GM19328 (cell line): ENCODE measurements at regions not wholly inside any gene's neighbourhood (a gene's known extent, or its start where the extent isn't known, plus 50 kb on each side); places are given as distances from the start of the nearest gene placed in this dataset.
"Not testable (repeated sequence)": the region's sequence is repeated elsewhere in the genome, so short reads cannot be mapped to it uniquely, and the experiment has no call there.

Experiments
- ATAC-seq: cut with Tn5 transposase; IDR thresholded peaks from one replicate; pipeline ENCODE4 v1.9.1; 2021; ENCODE audit warnings: mild to moderate bottlenecking, moderate library complexity; ENCODE audit not compliant: unreplicated experiment

DNA sequence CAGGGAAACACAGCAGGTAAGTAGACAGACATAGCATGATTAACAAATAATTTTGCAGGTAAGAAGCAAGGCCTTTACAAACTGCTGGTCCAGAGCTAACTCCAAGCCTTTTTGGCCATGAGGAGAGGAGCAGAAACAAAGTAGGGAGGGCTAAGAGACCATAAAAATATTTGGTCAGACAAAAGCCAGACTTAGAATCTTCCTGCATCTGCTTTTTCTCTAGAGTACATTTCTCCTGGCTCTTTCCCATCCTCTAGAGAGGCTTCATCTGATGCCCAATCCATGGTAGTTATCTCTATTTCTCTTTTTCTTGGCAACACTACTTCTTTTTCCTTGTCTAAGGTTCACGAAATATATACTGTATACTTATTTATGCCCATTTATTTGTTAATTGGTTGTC is 577.1 kb downstream of the PIK3C3 start:
- no peak for ATAC-seq

DNA sequence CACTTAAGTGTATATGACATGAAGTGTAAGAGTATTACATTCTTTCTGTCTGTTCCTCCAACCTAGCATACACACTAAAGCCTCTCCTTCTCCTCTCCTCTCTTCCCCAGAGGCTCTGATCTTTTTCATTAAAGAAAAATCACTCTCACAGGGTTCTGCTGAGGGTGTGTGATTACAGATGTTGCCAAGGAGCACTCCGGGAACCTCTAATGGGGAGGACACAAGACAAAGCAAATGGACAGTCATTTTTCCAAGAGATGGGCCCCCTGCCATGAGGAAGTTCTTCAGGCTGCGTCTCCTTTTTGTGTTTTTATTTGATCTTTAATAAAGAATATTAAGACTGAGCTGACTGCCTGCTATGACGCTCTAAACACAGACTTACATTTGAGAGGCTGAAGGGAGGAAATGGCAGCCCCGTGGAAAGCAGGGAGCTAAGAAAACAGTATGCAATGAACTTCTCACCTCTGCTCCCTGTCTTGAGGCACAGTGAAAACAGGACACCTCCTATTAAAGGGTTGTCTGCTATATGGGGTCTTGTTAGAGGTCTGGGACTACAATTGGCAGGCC is 578.1 kb downstream of the PIK3C3 start:
- no peak for ATAC-seq

DNA sequence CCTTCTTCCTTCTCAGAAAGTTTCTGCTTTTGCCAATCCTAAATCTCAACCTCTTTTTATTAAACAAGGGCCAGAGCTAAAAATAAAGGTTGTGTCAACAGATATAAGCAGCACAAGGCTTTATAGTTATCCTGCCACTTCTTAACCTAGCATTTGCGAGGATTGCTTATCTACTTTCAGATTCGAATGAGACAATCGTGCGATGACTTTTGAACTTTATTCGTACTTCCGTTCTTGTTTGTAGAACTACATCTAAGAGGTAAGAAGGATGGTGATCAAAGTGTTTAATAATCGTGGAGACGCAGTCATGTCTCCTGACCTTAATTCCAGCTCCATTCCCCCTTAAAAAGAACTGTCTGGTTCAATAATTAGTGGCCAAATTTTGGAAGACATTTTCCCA is 578.6 kb downstream of the PIK3C3 start:
- ATAC-seq: no peak

DNA sequence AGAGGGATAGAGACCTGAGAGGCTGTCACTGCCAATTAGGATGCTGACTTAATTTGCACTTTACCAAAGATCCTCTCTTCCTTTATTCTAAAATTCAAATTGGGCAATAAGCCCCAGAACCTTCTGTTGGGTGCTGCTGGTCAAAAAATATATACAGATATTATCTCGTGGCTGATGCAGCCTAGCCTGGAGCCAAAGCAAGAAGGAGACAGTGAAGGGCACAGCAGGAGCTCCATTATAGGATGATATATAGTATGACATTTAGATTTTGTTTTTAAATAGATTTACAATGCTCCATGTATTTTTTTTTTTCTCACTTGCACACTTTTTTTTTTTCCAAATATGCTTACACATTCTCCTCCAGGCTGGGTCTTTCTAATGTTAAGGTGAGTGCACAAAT is 579.3 kb downstream of the PIK3C3 start:
- ATAC-seq: no peak

DNA sequence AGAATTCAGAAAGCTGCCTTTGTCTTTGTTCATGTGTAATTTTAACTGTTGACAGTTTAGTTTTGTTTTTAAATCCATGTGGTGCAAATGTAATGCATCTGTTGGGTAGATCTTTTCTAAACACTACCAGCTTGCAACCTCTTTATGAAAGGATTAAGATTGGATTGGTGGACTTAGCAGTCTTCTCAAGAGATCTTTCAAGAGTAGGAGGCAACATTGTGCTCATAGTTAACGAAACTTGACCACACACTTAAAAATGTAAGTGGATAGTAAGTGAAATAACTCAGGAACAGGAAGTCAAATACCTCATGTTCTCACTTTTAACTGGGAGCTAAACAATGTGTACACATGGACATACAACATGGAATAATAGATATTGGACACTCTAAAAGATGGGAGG is 579.0 kb downstream of the RIT2 start:
- ATAC-seq: no peak

DNA sequence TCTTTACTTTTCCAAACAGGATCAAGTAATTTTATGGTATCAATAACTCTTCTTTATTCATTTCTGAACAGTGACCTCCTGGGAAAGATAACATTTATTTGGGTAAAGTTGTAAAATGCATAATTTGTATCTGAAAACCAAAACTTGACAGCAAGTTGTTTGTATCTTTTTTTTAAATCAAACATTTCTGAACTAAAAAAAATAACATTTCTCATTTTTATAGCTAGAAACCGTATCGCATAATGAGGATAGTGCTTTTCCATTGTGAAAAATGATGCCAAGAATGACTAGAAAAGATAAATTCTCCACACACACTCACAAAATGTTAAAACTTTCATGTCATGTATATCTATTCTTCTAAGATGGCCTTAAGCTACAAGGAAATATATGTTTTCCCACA is 578.2 kb downstream of the RIT2 start:
- ATAC-seq: no peak

DNA sequence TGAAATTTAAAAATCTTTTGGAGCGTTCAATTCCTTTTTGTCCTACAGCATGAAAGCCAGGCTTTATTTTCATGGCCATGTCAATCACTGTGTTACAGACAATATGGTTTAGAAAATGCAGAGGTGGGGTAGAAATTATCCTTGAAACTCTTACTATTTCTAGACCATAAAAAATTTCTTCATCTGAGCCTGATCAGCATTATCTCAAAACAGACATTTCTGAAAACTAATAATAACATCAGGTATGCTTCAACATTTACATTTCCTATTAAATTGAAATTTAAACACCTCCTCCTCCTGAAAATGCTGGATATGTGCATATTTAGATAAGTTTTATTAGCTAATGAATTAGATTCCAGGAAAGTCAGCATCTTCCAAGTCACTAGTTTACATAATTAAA is 570.6 kb downstream of the RIT2 start:
- ATAC-seq: no peak

DNA sequence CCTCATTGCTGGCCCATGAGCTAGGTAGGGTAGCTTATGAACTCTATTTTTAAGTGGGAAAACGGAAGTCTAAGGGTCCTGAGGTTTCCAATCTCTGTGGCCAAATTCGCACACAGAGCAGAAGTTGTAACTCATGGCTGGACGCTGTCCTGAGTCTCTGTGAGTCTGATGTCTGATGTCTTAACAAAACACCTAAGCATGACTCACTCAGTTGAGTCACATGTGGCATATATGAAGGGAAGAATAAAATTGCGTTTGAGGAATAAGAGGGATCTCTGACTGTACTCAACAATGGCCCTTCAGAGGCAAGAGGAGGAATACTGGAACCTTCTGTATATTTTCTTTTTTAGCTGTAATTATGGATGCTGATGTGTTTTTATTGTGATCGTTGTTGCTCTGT is 569.7 kb downstream of the RIT2 start:
- no peak for ATAC-seq

DNA sequence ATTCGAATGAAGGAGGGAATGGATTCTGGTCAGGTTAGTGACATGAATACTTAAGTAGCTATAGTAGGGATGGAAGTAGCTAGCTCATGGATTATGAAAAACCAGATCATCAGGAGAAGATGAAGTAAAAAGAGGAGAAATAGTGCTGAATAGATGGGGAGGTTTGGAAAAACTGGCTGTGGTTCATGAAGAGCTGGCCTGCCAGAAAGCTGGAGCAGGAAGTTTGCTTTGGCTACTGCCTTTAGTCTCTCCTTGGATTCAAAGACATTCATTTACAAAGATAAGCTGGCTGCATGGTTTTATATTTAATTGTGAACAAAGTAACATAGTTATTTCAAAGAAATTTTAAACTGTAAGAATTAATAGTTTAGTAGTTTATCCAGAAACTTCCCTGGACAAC is 567.0 kb downstream of the RIT2 start:
- ATAC-seq: no peak

DNA sequence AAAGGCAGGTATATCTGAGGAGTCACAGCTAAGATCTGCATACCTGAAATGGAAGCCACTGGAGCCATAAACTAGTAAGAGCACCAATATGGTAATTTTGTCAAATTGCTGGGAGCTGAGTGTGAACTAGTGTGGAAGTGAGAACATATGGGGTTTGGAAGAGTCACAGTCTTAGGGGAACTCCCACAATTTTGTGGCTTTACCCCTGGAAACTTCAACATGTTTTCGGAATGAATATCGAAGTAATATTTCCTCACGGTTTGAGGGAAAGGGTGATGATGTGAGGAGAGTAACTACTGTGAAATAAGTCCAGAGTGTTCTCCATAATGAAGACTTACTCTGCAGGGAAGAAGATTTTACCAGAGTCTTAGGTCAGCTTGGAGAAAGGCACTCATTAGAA is 565.9 kb downstream of the RIT2 start:
- no peak for ATAC-seq

DNA sequence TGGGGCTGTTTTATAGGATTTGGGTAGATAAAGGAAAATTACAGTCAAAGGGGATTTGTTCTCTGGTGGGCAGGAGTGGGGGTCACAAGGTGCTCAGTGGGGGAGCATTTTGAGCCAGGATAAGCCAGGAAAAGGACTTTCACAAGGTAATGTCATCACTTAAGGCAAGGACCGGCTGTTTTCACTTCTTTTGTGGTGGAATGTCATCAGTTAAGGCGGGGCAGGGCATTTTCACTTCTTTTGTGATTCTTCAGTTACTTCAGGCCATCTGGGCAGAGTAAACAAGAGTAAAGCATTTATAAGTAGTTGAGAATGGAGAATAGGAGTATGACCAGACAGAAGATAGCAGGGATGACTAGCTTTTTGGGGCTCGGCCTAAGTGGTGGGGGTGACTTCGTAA is 562.9 kb downstream of the RIT2 start:
- not testable (repeated sequence) for ATAC-seq

DNA sequence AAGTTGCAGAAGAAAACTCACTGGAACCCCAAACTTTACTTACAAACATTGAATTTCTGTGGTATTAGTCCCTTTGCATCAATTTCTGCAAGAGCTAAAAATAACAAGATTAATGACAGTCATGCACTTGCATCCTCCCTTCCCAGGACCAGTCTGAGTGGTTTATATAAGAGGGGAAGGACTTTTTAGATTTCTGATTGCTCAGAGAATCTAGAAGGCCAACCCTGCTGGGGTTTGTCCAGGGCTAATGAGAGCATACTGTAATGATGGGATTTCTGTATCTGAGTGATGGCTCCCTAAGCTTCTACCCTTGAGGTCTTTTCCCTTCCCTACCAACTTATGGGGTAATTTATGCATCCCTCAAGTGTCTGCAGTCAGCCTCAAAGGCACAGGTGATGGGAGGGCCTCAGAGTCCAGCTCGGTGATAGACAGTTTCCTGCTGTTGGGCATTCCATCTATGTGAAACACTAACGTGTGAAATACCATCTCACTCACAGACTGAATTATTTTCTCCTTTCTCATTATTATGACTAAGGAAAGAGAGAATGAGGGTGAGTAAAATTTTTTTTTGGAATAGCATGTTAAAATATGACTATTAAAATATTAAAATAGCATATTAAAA is 556.3 kb downstream of the RIT2 start:
- no peak for ATAC-seq

DNA sequence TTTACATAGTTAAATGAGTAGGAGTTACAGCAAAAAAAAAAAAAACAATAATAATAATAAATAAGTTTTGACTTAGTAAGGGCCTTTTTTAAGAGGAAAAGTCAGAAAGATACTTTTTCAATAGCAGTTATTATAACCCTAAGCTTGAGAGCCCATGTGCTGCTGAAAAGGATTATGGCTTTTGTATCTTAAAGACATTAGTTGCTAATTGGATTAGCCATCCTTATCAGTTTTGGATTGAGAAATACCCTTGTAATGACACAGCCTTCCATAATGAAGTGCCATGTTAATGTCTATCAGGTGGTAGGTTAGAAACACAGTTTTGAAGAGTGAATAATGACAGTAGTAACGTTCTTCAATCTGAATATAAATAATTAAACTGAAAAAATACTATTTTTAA is 554.0 kb downstream of the RIT2 start:
- no peak for ATAC-seq

DNA sequence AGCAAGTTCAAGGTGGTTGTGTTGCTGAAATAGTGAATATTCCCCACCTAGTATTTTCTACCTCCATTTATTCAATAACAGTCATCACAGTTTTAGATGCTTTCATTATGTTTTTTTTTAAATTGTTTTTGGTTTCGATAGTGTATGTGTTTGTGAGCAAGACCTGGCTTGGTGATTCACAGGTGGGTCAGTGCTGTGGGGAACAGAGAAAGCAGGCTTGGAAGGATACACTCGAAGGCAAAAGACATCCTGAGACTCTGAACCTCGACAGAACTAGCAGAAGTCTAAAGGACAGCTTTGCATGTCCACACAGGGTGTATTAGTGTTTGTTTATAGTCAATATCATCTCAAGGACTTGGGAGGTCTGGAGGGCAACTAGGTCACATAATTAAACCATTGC is 551.5 kb downstream of the RIT2 start:
- no peak for ATAC-seq

DNA sequence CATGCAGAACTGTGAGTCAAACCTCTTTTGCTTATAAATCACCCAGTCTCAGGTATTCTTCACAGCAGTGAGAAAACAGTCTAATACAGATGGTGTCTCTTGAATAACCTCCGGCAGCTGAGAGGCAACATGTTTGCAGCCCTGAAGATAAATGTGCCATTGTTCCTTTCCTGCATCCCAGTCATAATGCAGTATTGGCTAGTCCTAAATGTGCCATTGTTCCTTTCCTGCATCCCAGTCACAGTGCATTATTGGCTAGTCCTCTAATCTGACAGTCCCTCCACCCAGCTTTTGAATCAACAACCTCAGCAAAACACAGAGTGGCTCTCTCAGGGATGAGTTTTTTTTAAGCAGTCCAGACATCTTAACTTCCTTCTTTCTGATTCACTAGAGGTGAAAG is 550.7 kb downstream of the RIT2 start:
- no peak for ATAC-seq

DNA sequence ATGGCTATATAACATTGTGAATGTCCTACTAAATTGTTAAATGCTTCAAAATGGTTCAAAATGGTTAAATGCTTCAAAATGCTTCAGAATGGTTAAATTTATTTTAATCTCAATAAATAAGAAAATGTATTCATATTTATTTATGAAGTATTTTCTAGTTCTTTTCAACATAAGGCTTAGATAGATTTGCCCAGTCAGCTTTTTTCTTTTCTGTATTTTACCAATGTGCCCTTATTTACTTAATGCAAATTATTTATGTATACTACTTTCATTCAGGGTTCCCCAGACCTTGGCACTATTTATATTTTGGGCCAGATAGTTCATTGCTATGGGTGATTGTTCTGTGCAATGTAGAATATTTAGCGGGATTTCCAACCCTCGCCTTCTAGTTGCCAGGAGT is 546.7 kb downstream of the RIT2 start:
- no peak for ATAC-seq

DNA sequence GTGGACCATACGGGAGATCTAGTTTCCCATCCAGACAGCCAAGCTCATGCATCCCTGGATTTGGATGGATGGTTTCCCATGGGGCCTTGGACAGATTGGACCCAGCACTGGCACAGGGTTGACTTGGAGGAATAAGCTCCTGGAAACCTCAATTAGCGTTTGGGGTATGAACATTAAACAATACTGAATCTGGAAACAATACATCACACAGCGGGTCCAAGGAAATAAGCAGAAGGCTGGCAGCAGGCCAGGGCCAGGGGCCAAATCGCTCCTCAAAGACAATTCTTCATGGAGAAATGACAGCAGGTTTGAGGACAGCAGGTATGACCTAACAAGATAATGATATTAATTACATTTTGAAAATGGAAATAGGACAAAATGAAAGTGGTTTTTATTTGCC is 540.6 kb downstream of the RIT2 start:
- no peak for ATAC-seq

DNA sequence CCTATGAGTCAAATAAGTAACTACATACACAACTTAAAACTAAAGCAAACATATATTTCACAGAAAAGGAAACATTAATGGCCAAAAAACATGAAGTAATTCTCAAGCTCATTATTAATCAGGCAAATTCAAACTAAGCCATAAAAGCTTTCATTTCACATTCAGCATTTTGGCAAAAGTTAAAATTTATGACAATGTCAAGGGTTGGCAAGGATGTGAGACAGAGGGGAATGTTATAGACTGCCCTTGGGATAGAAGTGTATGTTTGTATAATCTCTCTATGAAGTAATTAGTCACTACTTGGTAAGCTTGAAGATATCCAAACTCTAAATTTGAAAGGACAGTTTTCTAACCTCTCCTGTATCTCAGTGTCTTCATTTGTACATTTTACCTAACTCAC is 539.4 kb downstream of the RIT2 start:
- no peak for ATAC-seq

DNA sequence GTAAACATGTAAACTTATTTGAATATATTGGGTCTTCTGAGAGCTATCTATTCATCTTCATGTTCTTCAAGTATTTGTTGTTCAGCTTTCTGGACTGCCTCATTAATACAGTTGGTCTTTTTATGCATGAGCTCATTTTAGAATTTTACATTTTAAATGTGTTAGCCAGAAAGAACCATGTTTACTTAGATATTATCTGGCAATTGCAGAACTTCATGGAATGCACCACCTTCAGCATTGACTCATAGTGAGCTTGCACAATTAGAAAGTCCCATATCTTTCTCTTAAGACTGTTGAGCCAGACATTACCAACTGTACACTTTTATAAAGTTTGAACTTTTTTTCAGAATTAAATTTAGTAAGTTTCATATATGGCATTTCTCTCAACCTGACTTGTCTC is 536.7 kb downstream of the RIT2 start:
- ATAC-seq: no peak

DNA sequence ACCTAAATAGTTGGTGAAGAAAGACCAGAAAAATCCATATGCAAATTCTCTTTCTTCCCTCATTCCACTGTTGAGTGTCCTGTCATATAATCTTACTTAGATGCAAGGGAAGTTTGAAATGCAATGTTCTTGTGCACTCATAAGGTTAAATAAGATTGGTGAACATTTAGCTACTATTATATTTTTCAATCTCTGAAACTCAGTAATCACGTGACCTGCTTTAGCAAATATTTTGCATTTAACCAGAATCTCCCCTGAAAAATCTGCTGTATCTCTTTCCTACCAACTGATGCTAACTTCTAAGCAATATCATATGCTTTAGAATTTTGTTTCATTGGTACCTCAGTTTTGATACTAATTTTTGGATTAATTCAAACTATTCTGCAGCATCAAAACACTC is 533.2 kb downstream of the RIT2 start:
- no peak for ATAC-seq

DNA sequence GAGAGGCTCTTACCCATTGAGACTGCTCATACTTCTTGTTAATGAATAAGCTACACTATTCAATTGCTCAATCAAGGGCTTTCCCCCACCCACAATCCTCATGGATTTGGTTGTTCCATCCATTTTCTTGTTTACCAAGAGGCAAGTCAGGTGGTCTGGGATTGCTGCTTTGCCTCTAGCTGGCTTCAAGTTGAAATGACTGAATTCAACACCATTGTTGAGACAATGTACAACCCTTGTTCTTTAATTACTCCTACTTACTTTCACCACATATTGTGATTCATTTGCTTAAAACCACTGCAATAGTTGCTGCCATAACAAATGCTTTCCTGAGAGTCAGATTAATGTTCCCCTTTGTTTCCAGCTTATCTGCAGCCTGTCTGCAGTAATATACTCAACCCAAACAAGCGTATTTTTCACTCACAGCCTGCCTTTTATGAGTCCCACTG is 532.2 kb downstream of the RIT2 start:
- no peak for ATAC-seq

DNA sequence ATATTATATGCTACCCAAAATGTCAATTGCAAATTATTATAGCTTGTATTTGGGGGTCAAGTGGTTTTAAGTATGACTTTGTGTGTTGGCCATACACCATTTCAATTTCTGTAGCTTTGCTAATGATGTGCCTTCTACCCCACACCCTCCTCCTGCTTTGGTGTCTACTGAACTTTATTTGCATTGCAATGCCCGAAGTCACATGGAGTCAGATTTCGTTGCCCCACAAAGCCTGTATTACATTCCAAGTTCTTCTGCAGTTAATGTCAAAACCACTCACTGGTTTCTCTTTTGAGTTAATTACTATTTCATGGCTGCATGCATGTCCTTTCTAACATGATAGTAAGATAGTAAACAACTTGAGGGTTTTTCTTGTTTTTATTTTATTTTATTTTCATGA is 528.9 kb downstream of the RIT2 start:
- no peak for ATAC-seq

DNA sequence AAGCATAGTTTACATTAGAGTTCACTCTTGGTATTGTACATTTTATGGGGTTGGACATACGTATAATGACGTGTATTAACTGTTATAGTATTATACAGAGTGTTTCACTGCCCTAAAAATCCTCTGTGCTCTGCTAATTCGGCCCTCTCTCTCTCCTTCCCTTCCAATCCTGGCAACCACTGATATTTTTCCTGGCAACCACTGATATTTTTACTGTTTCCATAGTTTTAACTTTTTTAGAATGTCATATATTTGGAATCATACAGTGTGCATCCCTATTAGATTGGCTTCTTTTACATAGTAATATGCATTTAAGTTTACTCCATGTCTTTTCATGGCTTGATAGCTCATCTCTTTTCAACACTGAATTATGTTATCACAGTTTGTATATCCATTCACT is 526.7 kb downstream of the RIT2 start:
- ATAC-seq: no peak
